SK-N-MC (cell line): ENCODE measurements at regions not wholly inside any gene's neighbourhood (a gene's known extent, or its start where the extent isn't known, plus 50 kb on each side); places are given as distances from the start of the nearest gene placed in this dataset.

Experiments
- EZH2 ChIP-seq: fragments of 200-600 bp; sonication (generic); IDR thresholded peaks from one replicate; pipeline ENCODE4 v1.6.1; 2017; ENCODE audit warnings: antibody characterized with exemption
- POLR2AphosphoS5 ChIP-seq: IDR thresholded peaks from 2 replicates; pipeline ENCODE4 v1.6.1; 2012; ENCODE audit warnings: mild to moderate bottlenecking, low read depth, low read length, borderline replicate concordance

DNA sequence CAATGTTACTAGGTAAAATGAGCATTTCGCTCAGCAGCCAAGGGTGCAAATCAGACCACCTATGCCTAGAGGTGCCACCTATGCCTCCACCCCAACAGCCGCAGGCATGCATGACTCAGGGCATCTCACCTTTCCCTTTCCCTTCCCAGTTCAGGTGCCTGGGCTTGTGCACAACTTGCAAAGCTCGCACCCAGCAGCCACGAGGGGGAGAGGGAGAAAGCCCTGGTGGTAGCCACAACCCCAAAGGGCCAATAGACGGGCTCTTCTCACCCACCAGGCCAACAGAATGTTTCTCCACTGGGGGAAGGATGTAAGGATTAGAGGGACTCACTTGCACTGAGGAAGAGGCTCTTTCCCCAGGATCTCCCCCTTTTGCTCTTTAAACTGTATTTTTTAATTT lies 462.3 kb upstream of the PCDH15 start:
- TF ChIP-seq POLR2AphosphoS5 (no peak), EZH2 (no peak)
